H9 (cell line): ENCODE measurements at regions not wholly inside any gene's neighbourhood (a gene's known extent, or its start where the extent isn't known, plus 50 kb on each side); places are given as distances from the start of the nearest gene placed in this dataset.

Source experiments
- DNase-seq: peaks from one replicate; pipeline ENCODE4 v3.0.0-alpha.2; 2017
- H2AFZ ChIP-seq: one replicate; pipeline ENCODE4 v1.6.1; 2013; ENCODE audit warnings: mild to moderate bottlenecking, low read length, control low read depth, moderate library complexity
- H2AK5ac ChIP-seq: 2 replicates; pipeline ENCODE4 v1.6.1; 2013; ENCODE audit warnings: low read length, control low read depth, mixed read lengths; ENCODE audit not compliant: insufficient read length
- H2BK120ac ChIP-seq: one replicate; pipeline ENCODE4 v1.6.1; 2013; ENCODE audit warnings: low read depth, mild to moderate bottlenecking, low read length, control low read depth, inconsistent platforms; ENCODE audit not compliant: poor library complexity, severe bottlenecking
- H2BK12ac ChIP-seq: 2 replicates; pipeline ENCODE4 v1.6.1; 2013; ENCODE audit warnings: low read length, control low read depth, mixed read lengths, low read depth; ENCODE audit not compliant: insufficient read length
- H2BK15ac ChIP-seq: 2 replicates; pipeline ENCODE4 v1.6.1; 2013; ENCODE audit warnings: low read depth, low read length, control low read depth
- H2BK20ac ChIP-seq: one replicate; pipeline ENCODE4 v1.6.1; 2013; ENCODE audit warnings: low read depth, mild to moderate bottlenecking, low read length, control low read depth, inconsistent platforms; ENCODE audit not compliant: poor library complexity, severe bottlenecking
- H2BK5ac ChIP-seq: 2 replicates; pipeline ENCODE4 v1.6.1; 2013; ENCODE audit warnings: low read length, control low read depth, mixed read lengths; ENCODE audit not compliant: insufficient read length
- H3K14ac ChIP-seq: 2 replicates; pipeline ENCODE4 v1.6.1; 2013; ENCODE audit warnings: low read length, control low read depth; ENCODE audit not compliant: insufficient read depth
- H3K18ac ChIP-seq: 2 replicates; pipeline ENCODE4 v1.6.1; 2013; ENCODE audit warnings: low read depth, mild to moderate bottlenecking, mixed read lengths, low read length, control low read depth; ENCODE audit not compliant: insufficient read length
- H3K23ac ChIP-seq: 2 replicates; pipeline ENCODE4 v1.6.1; 2013; ENCODE audit warnings: low read length, control low read depth, mixed read lengths, low read depth; ENCODE audit not compliant: insufficient read length
- H3K23me2 ChIP-seq: 2 replicates; pipeline ENCODE4 v1.6.1; 2013; ENCODE audit warnings: low read depth, mild to moderate bottlenecking, mixed read lengths, low read length, control low read depth; ENCODE audit not compliant: insufficient read length, poor library complexity, severe bottlenecking
- H3K27ac ChIP-seq: 2 replicates; pipeline ENCODE4 v1.5.1; 2013; ENCODE audit warnings: low read length, control low read depth, mixed read lengths, low read depth; ENCODE audit not compliant: insufficient read length
- H3K27me3 ChIP-seq: 2 replicates; pipeline ENCODE4 v1.6.1; 2013; ENCODE audit warnings: low read length, control low read depth, inconsistent platforms; ENCODE audit not compliant: insufficient read depth
- H3K4ac ChIP-seq: 2 replicates; pipeline ENCODE4 v1.6.1; 2013; ENCODE audit warnings: low read depth, mild to moderate bottlenecking, control low read depth, inconsistent platforms, low read length, moderate library complexity
- H3K4me1 ChIP-seq: 2 replicates; pipeline ENCODE4 v1.6.1; 2013; ENCODE audit warnings: low read length, control low read depth, inconsistent platforms; ENCODE audit not compliant: insufficient read depth
- H3K4me2 ChIP-seq: 2 replicates; pipeline ENCODE4 v1.6.1; 2013; ENCODE audit warnings: low read length, control low read depth, mixed read lengths; ENCODE audit not compliant: insufficient read length, insufficient read depth
- H3K56ac ChIP-seq: 2 replicates; pipeline ENCODE4 v1.6.1; 2013; ENCODE audit warnings: low read depth, mild to moderate bottlenecking, mixed read lengths, low read length, control low read depth; ENCODE audit not compliant: insufficient read length
- H3K79me1 ChIP-seq: 2 replicates; pipeline ENCODE4 v1.6.1; 2013; ENCODE audit warnings: low read depth, mild to moderate bottlenecking, moderate library complexity, low read length, control low read depth, inconsistent platforms; ENCODE audit not compliant: insufficient read depth, poor library complexity, severe bottlenecking
- H3K79me2 ChIP-seq: 2 replicates; pipeline ENCODE4 v1.6.1; 2013; ENCODE audit warnings: low read length, control low read depth, inconsistent platforms; ENCODE audit not compliant: insufficient read depth
- H3K9ac ChIP-seq: 2 replicates; pipeline ENCODE4 v1.6.1; 2013; ENCODE audit warnings: low read length, control low read depth, mixed read lengths; ENCODE audit not compliant: insufficient read length; ENCODE audit errors: extremely low read depth
- H3K9me3 ChIP-seq: one replicate; pipeline ENCODE4 v1.6.1; 2013; ENCODE audit warnings: low read depth, low read length, inconsistent platforms; ENCODE audit not compliant: control insufficient read depth
- H3T11ph ChIP-seq: one replicate; pipeline ENCODE4 v1.6.1; 2013; ENCODE audit warnings: mild to moderate bottlenecking, low read length, control low read depth, inconsistent platforms
- H4K20me1 ChIP-seq: one replicate; pipeline ENCODE4 v1.6.1; 2013; ENCODE audit not compliant: control insufficient read depth, insufficient read length, insufficient read depth
- H4K5ac ChIP-seq: 2 replicates; pipeline ENCODE4 v1.6.1; 2013; ENCODE audit warnings: low read depth, mild to moderate bottlenecking, mixed read lengths, low read length, control low read depth; ENCODE audit not compliant: insufficient read length
- H4K8ac ChIP-seq: replicated peaks from 2 replicates; pipeline ENCODE4 v1.6.1; 2013; ENCODE audit warnings: low read length, control low read depth, mixed read lengths, low read depth; ENCODE audit not compliant: insufficient read length
- H4K91ac ChIP-seq: 2 replicates; pipeline ENCODE4 v1.6.1; 2013; ENCODE audit warnings: low read depth, mild to moderate bottlenecking, moderate library complexity, mixed read lengths, low read length, control low read depth; ENCODE audit not compliant: insufficient read length
- H3K27ac Mint-ChIP-seq, 3 experiments: 2 replicates in 2 of 3; 3 replicates in 1 of 3; pipeline ENCODE4 v1.8.0; 2020 to 2021; ENCODE audit warnings: mixed read lengths in 3 of 3, mild to moderate bottlenecking in 1 of 3, moderate library complexity in 1 of 3
- H3K27me3 Mint-ChIP-seq: 2 replicates; pipeline ENCODE4 v1.8.0; 2021; ENCODE audit warnings: low read depth, mild to moderate bottlenecking, moderate library complexity, mixed read lengths
- H3K36me3 Mint-ChIP-seq, 3 experiments: 2 replicates in 2 of 3; 3 replicates in 1 of 3; pipeline ENCODE4 v1.8.0; 2020 to 2021; ENCODE audit warnings: low read depth in 3 of 3, mixed read lengths in 3 of 3; ENCODE audit not compliant: insufficient read depth in 1 of 3
- H3K4me1 Mint-ChIP-seq, 2 experiments: 2 replicates each; pipeline ENCODE4 v1.8.0; 2020; ENCODE audit warnings: mixed read lengths in 2 of 2
- H3K4me3 Mint-ChIP-seq, 2 experiments: 2 replicates in 1 of 2; 3 replicates in 1 of 2; pipeline ENCODE4 v1.8.0; 2020 to 2021; ENCODE audit warnings: mild to moderate bottlenecking in 2 of 2, mixed read lengths in 2 of 2, moderate library complexity in 1 of 2
- H3K9me3 Mint-ChIP-seq, 2 experiments: 2 replicates in 1 of 2; 3 replicates in 1 of 2; pipeline ENCODE4 v1.8.0; 2020; ENCODE audit warnings: mild to moderate bottlenecking in 2 of 2, mixed read lengths in 2 of 2, moderate library complexity in 1 of 2
- CTCF ChIP-seq: fragments of 200-600 bp; sonication (generic); conservative IDR thresholded peaks from 3 replicates; pipeline ENCODE4 v1.8.0; 2021; ENCODE audit warnings: antibody characterized with exemption, mild to moderate bottlenecking
- WGBS: extraction: QIAGEN DNeasy Blood & Tissue Kit; methylation state at CpG from one replicate; pipeline ENCODE4 v1.1.7; 2013; ENCODE audit warnings: missing lambda C conversion rate, low lambda C conversion rate, mixed read lengths; ENCODE audit not compliant: insufficient read length; ENCODE audit errors: extremely low coverage; 5-methylcytosine and 5-hydroxymethylcytosine counted together

GRCh38 chr20:50276119-50277063 is 85.8 kb downstream of the CEBPB start:
- no peak overlapping the region for H3K4me3 Mint-ChIP-seq
- H3K4me2 ChIP-seq = no peak overlapping the region
- WGBS = no CpG with 5 or more reads among the region's 19 CpGs
- H3K79me2 ChIP-seq = no peaks in the 10 kb centered on the region
- H4K20me1 ChIP-seq = no peaks in the 10 kb centered on the region
- no peaks in the 10 kb centered on the region for H3K23me2 ChIP-seq
- H4K91ac ChIP-seq = no peak overlapping the region
- H3K14ac ChIP-seq = no peak overlapping the region; the same call in 1 of the 2 replicates
- no peak overlapping the region for H3T11ph ChIP-seq
- no peak overlapping the region for H2AK5ac ChIP-seq
- no peak overlapping the region for H3K4ac ChIP-seq
- H3K56ac ChIP-seq = no peak overlapping the region
- DNase-seq = no peak
- peaks cover 1% of the 10 kb centered on the region; the same call in 1 of the 2 replicates for H3K27me3 Mint-ChIP-seq
- H3K36me3 Mint-ChIP-seq = no peaks in the 10 kb centered on the region
- H3K79me1 ChIP-seq = no peaks in the 10 kb centered on the region
- H3K4me1 ChIP-seq = no peaks in the 10 kb centered on the region
- H2AFZ ChIP-seq = no peak overlapping the region
- TF ChIP-seq CTCF = no peak
- no peak overlapping the region for H2BK120ac ChIP-seq
- no peaks in the 10 kb centered on the region for H3K4me1 Mint-ChIP-seq
- H3K27ac Mint-ChIP-seq = no peak overlapping the region
- no peak overlapping the region for H3K18ac ChIP-seq
- no peak overlapping the region for H3K23ac ChIP-seq
- H3K9me3 ChIP-seq = no peaks in the 10 kb centered on the region
- H2BK5ac ChIP-seq = no peak overlapping the region
- no peak overlapping the region for H2BK12ac ChIP-seq
- no peak overlapping the region for H3K27ac ChIP-seq
- no peaks in the 10 kb centered on the region; a peak in 2 of 5 replicates for H3K9me3 Mint-ChIP-seq
- H2BK20ac ChIP-seq = no peak overlapping the region
- H3K27me3 ChIP-seq = no peaks in the 10 kb centered on the region
- no peak overlapping the region for H4K8ac ChIP-seq
- no peak overlapping the region for H2BK15ac ChIP-seq
- H3K9ac ChIP-seq = no peak overlapping the region
- no peak overlapping the region for H4K5ac ChIP-seq
